NCI-H1694 (cell line): ENCODE measurements at regions not wholly inside any gene's neighbourhood (a gene's known extent, or its start where the extent isn't known, plus 50 kb on each side); places are given as distances from the start of the nearest gene placed in this dataset.

Experiments
- DNase-seq: peaks from one replicate; lab custom pipeline; 2025; lab: John Stamatoyannopoulos, UW

- DNase-seq = no peak
Observed at GRCh38 chr3:180543877-180544276, 58.1 kb upstream of the TTC14 start.

GRCh38 chr3:180546863-180547262, 55.1 kb upstream of the TTC14 start:
- DNase-seq = no peak

GRCh38 chr3:180548050-180548449, 53.9 kb upstream of the TTC14 start:
- no peak for DNase-seq
